Neural progenitor cell (in vitro differentiated cells): ENCODE measurements at regions not wholly inside any gene's neighbourhood (a gene's known extent, or its start where the extent isn't known, plus 50 kb on each side); places are given as distances from the start of the nearest gene placed in this dataset.

ENCODE experiments used
- DNase-seq: peaks from one replicate; pipeline ENCODE4 v3.0.0-alpha.2; 2016; ENCODE audit warnings: low spot score
- H2AFZ ChIP-seq: fragments of 200-600 bp; sonication (generic); replicated peaks from 2 replicates; pipeline ENCODE4 v1.6.1; 2016; ENCODE audit warnings: antibody characterized with exemption
- H3F3A ChIP-seq: fragments of 200-600 bp; sonication (generic); 2 replicates; pipeline ENCODE4 v1.6.1; 2016; ENCODE audit warnings: antibody characterized with exemption, low read depth
- H3K27ac ChIP-seq: fragments of 200-600 bp; sonication (generic); 2 replicates; pipeline ENCODE4 v1.5.1; 2016; ENCODE audit warnings: mild to moderate bottlenecking
- H3K27me3 ChIP-seq: fragments of 200-600 bp; sonication (generic); 2 replicates; pipeline ENCODE4 v1.6.1; 2016; ENCODE audit warnings: mild to moderate bottlenecking, moderate library complexity
- H3K36me3 ChIP-seq: fragments of 200-600 bp; sonication (generic); 2 replicates; pipeline ENCODE4 v1.5.1; 2016
- H3K4me1 ChIP-seq: fragments of 200-600 bp; sonication (generic); 2 replicates; pipeline ENCODE4 v1.6.1; 2016; ENCODE audit warnings: mixed run types
- H3K4me2 ChIP-seq: fragments of 200-600 bp; sonication (generic); 2 replicates; pipeline ENCODE4 v1.6.1; 2016
- H3K4me3 ChIP-seq: fragments of 200-600 bp; sonication (generic); 2 replicates; pipeline ENCODE4 v1.5.1; 2016
- H3K79me2 ChIP-seq: fragments of 200-600 bp; sonication (generic); 2 replicates; pipeline ENCODE4 v1.6.1; 2016; ENCODE audit warnings: low read depth
- H3K9ac ChIP-seq: fragments of 200-600 bp; sonication (generic); 2 replicates; pipeline ENCODE4 v1.6.1; 2016
- H3K9me3 ChIP-seq: fragments of 200-600 bp; sonication (generic); 2 replicates; pipeline ENCODE4 v1.5.1; 2016; ENCODE audit warnings: low read depth
- H4K20me1 ChIP-seq: fragments of 200-600 bp; sonication (generic); 2 replicates; pipeline ENCODE4 v1.6.1; 2016; ENCODE audit warnings: low read depth
- H3K27ac Mint-ChIP-seq: 3 replicates; pipeline ENCODE4 v1.8.0; 2021; ENCODE audit warnings: mixed read lengths
- H3K27me3 Mint-ChIP-seq: 2 replicates; pipeline ENCODE4 v1.8.0; 2022; ENCODE audit warnings: low read depth, mild to moderate bottlenecking, inconsistent platforms, moderate library complexity, mixed read lengths; ENCODE audit not compliant: insufficient read depth
- H3K36me3 Mint-ChIP-seq: 3 replicates; pipeline ENCODE4 v1.8.0; 2021; ENCODE audit warnings: mixed read lengths
- H3K4me1 Mint-ChIP-seq: 3 replicates; pipeline ENCODE4 v1.8.0; 2021; ENCODE audit warnings: mixed read lengths
- H3K4me3 Mint-ChIP-seq: 3 replicates; pipeline ENCODE4 v1.8.0; 2021; ENCODE audit warnings: mild to moderate bottlenecking, moderate library complexity, mixed read lengths
- H3K9me3 Mint-ChIP-seq: 3 replicates; pipeline ENCODE4 v1.8.0; 2020; ENCODE audit warnings: mixed read lengths
- CTCF ChIP-seq: fragments of 200-600 bp; sonication (generic); IDR thresholded peaks from 2 replicates; pipeline ENCODE4 v1.5.1; 2017; ENCODE audit warnings: antibody characterized with exemption, mild to moderate bottlenecking
- EZH2 ChIP-seq: fragments of 200-600 bp; sonication (generic); IDR thresholded peaks from 2 replicates; pipeline ENCODE4 v1.6.1; 2017; ENCODE audit warnings: antibody characterized with exemption, mild to moderate bottlenecking, moderate library complexity
- EZH2phosphoT487 ChIP-seq: fragments of 200-600 bp; sonication (generic); IDR thresholded peaks from 2 replicates; pipeline ENCODE4 v1.6.1; 2017; ENCODE audit warnings: antibody characterized with exemption

GRCh38 chr16:62652441-62653120, 616.3 kb upstream of the CDH8 start:
- no peak for DNase-seq
- Histone ChIP-seq H3K79me2 (no peaks in the 10 kb centered on the region), H3K9me3 (no peaks in the 10 kb centered on the region), H3K9ac (no peak overlapping the region), H3K4me2 (no peak overlapping the region), H3K4me3 (no peak overlapping the region), H4K20me1 (no peaks in the 10 kb centered on the region), H2AFZ (no peak overlapping the region), H3K27me3 (no peaks in the 10 kb centered on the region), H3K27ac (no peak overlapping the region), H3K4me1 (no peaks in the 10 kb centered on the region), H3K36me3 (no peaks in the 10 kb centered on the region), H3F3A (no peaks in the 10 kb centered on the region)
- Mint-ChIP-seq H3K9me3 (peaks cover 4% of the 10 kb centered on the region), H3K4me1 (no peaks in the 10 kb centered on the region), H3K36me3 (no peaks in the 10 kb centered on the region), H3K27ac (no peak overlapping the region), H3K27me3 (no peaks in the 10 kb centered on the region), H3K4me3 (no peak overlapping the region)
- no peak for TF ChIP-seq EZH2phosphoT487
- TF ChIP-seq EZH2, result no peak
- TF ChIP-seq CTCF, result no peak

DNA sequence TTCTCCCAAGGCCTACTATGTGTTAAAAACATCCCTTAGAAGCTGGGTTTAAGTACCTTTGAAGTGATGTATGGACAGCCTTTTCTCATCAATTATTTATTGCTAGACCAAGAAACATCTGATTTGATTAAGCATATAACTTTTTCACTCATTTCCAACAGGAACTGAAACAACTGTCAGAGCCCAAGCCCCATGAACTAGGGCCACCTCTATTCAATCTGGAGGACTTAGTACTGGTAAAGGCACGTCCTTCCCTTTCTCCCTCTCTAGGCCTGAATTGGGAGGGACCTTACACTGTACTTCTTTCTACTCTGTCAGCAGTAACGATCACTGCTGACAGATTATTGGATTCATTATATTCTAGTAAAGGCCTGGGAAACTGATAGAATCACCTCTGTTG, 612.0 kb upstream of the CDH8 start:
- Mint-ChIP-seq H3K27ac (no peak overlapping the region), H3K9me3 (peaks cover 4% of the 10 kb centered on the region), H3K36me3 (no peaks in the 10 kb centered on the region), H3K4me1 (no peaks in the 10 kb centered on the region), H3K27me3 (no peaks in the 10 kb centered on the region), H3K4me3 (no peak overlapping the region)
- Histone ChIP-seq H3K4me3 (no peak overlapping the region), H2AFZ (no peak overlapping the region), H3K9me3 (no peaks in the 10 kb centered on the region), H3K27ac (no peak overlapping the region), H3K27me3 (no peaks in the 10 kb centered on the region), H3K4me2 (no peak overlapping the region), H4K20me1 (no peaks in the 10 kb centered on the region), H3K4me1 (no peaks in the 10 kb centered on the region), H3K9ac (no peak overlapping the region), H3K79me2 (no peaks in the 10 kb centered on the region), H3K36me3 (no peaks in the 10 kb centered on the region), H3F3A (no peaks in the 10 kb centered on the region)
- DNase-seq, result no peak
- TF ChIP-seq EZH2, result no peak

DNA sequence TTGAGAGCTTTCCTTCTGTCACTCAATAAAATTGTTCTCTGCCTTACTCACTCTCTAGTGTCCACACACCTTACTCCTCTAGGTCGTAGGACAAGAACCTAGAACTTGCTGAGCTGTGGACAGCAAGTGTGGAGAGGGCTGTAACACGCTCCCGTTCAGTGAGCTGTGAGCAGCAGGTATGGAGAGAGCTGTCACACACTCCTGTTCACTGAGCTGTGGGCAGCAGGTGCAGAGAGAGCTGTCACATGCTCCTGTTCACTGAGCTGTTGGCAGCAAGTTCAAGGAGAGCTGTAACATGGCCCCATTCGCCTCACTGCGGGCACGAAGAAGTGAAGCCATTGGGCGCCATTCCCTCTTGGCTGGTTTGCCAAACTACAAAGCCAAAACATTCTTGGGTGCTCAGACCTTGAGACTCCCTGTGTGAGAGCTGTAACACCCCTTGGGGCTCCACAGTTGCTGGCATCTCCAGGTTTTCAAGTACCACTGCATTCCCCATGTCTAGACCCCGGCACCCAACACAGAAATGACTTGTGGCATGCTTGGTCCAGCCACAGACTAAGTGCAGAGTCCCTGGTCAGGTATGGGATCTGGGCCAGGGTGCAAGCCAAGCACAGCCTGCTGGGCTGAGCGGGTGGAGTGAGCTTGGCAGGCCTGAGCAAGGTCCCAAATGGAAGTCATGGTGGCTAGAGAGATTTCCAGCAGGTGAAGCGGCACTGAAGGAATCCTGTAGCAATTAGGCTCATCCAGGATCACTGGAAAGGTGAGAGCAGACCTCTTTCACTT, 608.0 kb upstream of the CDH8 start:
- Histone ChIP-seq H3K9me3 (no peaks in the 10 kb centered on the region), H3F3A (no peaks in the 10 kb centered on the region), H3K4me1 (no peaks in the 10 kb centered on the region), H3K27ac (no peak overlapping the region), H2AFZ (no peak overlapping the region), H3K4me2 (no peak overlapping the region), H4K20me1 (no peaks in the 10 kb centered on the region), H3K36me3 (no peaks in the 10 kb centered on the region), H3K4me3 (no peak overlapping the region), H3K9ac (no peak overlapping the region), H3K79me2 (no peaks in the 10 kb centered on the region), H3K27me3 (no peaks in the 10 kb centered on the region)
- Mint-ChIP-seq H3K36me3 (no peaks in the 10 kb centered on the region), H3K9me3 (peaks cover 4% of the 10 kb centered on the region), H3K4me1 (no peaks in the 10 kb centered on the region), H3K27me3 (no peaks in the 10 kb centered on the region), H3K4me3 (no peak overlapping the region), H3K27ac (no peak overlapping the region)
- no peak for DNase-seq
- TF ChIP-seq CTCF (no peak), EZH2 (no peak), EZH2phosphoT487 (no peak)

- no peak overlapping the region for H2AFZ ChIP-seq
- no peak for DNase-seq
- TF ChIP-seq CTCF, result no peak
- no peak for TF ChIP-seq EZH2
- no peak for TF ChIP-seq EZH2phosphoT487
- H3K27ac ChIP-seq, result no peak overlapping the region
- Mint-ChIP-seq H3K9me3 (no peaks in the 10 kb centered on the region), H3K36me3 (no peaks in the 10 kb centered on the region), H3K4me1 (no peaks in the 10 kb centered on the region), H3K27ac (no peak overlapping the region), H3K4me3 (no peak overlapping the region), H3K27me3 (no peaks in the 10 kb centered on the region)
- no peaks in the 10 kb centered on the region for H4K20me1 ChIP-seq
- H3K4me2 ChIP-seq, result no peak overlapping the region
- H3K27me3 ChIP-seq, result no peaks in the 10 kb centered on the region
- no peaks in the 10 kb centered on the region for H3K9me3 ChIP-seq
- H3K36me3 ChIP-seq, result no peaks in the 10 kb centered on the region
- no peak overlapping the region for H3K9ac ChIP-seq
- H3F3A ChIP-seq, result no peaks in the 10 kb centered on the region
- no peaks in the 10 kb centered on the region for H3K79me2 ChIP-seq
- H3K4me1 ChIP-seq, result no peaks in the 10 kb centered on the region
- no peak overlapping the region for H3K4me3 ChIP-seq
Measured at GRCh38 chr16:62642677-62643076, 606.4 kb upstream of the CDH8 start.
